Suprapubic skin (tissue), 4 donors: ENCODE measurements at regions not wholly inside any gene's neighbourhood (a gene's known extent, or its start where the extent isn't known, plus 50 kb on each side); places are given as distances from the start of the nearest gene placed in this dataset.

Experiments
- DNase-seq, 2 donors: peaks; one replicate each; pipeline ENCODE4 v3.0.0-alpha.2; 2019; ENCODE audit warnings: low spot score in 2 of 2
- H3K27ac ChIP-seq: fragments of 200-600 bp; sonication (generic); one replicate; pipeline ENCODE4 v1.5.1; 2019
- H3K27me3 ChIP-seq: fragments of 200-600 bp; sonication (generic); one replicate; pipeline ENCODE4 v1.5.1; 2019
- H3K36me3 ChIP-seq: fragments of 200-600 bp; sonication (generic); one replicate; pipeline ENCODE4 v1.5.1; 2019
- H3K4me1 ChIP-seq: fragments of 200-600 bp; sonication (generic); one replicate; pipeline ENCODE4 v1.5.1; 2019
- H3K4me3 ChIP-seq: fragments of 200-600 bp; sonication (generic); one replicate; pipeline ENCODE4 v1.5.1; 2019; ENCODE audit warnings: mild to moderate bottlenecking
- H3K9me3 ChIP-seq: fragments of 200-600 bp; sonication (generic); one replicate; pipeline ENCODE4 v1.5.1; 2019
- EP300 ChIP-seq: sonication (generic); formaldehyde crosslinking; IDR thresholded peaks from one replicate; pipeline ENCODE4 v1.6.1; 2017; ENCODE audit warnings: antibody characterized with exemption
- POLR2A ChIP-seq, 2 donors: fragments of 450-650 bp; IDR thresholded peaks; one replicate each; pipeline ENCODE4 v1.6.1; 2017; ENCODE audit warnings: antibody characterized with exemption in 2 of 2, mild to moderate bottlenecking in 2 of 2, moderate library complexity in 2 of 2
- POLR2AphosphoS5 ChIP-seq, 3 donors: sonication (generic); formaldehyde crosslinking; IDR thresholded peaks; one replicate each; pipeline ENCODE4 v1.6.1; 2017; ENCODE audit warnings: antibody characterized with exemption in 3 of 3
- WGBS: methylation state at CpG from one replicate; pipeline ENCODE4 v1.1.5; 2018; 5-methylcytosine and 5-hydroxymethylcytosine counted together
- TF ChIP-seq, protein P1 (sequence below), 2 donors: fragments of 200-600 bp in 1 of 2; fragments of 450-650 bp in 1 of 2; sonication (generic) in 1 of 2; IDR thresholded peaks; one replicate each; pipeline ENCODE4 v1.5.1; 2016 to 2019; ENCODE audit warnings: antibody characterized with exemption in 2 of 2, mild to moderate bottlenecking in 1 of 2, moderate library complexity in 1 of 2

DNA sequence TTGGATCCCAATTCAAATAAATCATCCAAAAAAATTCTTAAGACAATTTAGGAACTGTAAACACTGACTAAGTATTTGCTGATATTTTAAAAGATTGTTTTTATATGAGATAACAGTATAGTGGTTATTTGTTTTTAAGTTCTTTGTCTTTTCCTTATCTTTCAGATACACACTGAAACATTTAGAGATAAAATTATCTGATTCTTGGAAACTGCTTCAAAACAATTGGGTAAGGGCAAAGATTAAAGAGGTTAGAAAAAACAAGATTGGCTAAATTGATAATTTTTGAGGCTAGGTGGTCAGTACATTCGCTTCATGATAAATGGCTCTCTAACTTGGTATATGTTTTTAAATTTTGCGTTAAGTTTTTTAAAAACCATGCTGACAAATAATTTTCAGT, 117.3 kb downstream of the PSMG1 start:
- TF ChIP-seq, protein P1, sequence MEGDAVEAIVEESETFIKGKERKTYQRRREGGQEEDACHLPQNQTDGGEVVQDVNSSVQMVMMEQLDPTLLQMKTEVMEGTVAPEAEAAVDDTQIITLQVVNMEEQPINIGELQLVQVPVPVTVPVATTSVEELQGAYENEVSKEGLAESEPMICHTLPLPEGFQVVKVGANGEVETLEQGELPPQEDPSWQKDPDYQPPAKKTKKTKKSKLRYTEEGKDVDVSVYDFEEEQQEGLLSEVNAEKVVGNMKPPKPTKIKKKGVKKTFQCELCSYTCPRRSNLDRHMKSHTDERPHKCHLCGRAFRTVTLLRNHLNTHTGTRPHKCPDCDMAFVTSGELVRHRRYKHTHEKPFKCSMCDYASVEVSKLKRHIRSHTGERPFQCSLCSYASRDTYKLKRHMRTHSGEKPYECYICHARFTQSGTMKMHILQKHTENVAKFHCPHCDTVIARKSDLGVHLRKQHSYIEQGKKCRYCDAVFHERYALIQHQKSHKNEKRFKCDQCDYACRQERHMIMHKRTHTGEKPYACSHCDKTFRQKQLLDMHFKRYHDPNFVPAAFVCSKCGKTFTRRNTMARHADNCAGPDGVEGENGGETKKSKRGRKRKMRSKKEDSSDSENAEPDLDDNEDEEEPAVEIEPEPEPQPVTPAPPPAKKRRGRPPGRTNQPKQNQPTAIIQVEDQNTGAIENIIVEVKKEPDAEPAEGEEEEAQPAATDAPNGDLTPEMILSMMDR (IDR thresholded peaks at IDR 0.05), result no peak
- TF ChIP-seq POLR2A (IDR thresholded peaks at IDR 0.05) (no peak), EP300 (no peak)
- 92% methylated on average over 2 of the region's 2 CpGs for WGBS
- Histone ChIP-seq H3K27me3 (no peaks in the 10 kb centered on the region), H3K4me1 (peaks cover 4% of the 10 kb centered on the region), H3K9me3 (no peaks in the 10 kb centered on the region), H3K27ac (no peak overlapping the region), H3K4me3 (no peak overlapping the region), H3K36me3 (no peaks in the 10 kb centered on the region)
- DNase-seq, result no peak

DNA sequence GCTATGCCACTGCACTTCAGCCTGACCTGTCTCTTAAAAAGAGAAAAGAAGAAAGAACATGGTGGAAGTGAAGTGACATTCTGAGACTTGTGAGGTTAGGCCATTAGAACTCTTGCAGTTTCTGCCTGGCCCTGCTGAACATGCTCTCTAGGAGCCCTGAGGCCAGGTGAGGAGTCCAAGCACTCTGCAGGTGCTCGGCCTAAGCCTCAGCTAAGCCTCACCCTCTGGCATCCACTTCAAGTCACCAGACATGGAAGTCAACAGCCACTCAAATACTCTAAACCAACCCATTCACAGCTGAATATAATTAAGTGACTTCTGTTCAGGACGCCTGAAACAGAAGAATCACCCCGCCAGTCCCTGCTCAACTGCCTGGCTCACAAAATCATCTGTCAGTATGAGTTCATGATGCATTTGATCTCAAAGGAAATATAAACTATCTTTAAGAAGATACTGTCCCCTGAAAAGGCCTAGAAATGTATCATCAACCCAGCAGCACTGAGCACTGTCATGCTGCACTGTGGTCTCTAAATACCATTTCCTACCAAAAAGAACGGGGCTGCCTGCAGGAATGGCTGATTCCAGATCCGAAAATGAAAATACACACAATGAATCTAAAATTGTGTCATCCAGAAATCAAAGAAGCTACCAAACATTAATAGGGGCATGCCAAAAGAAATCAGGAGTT, 118.8 kb downstream of the PSMG1 start:
- peaks cover 4% of the 10 kb centered on the region for H3K4me1 ChIP-seq
- no peak for DNase-seq
- no peaks in the 10 kb centered on the region for H3K9me3 ChIP-seq
- no peak overlapping the region for H3K27ac ChIP-seq
- no peak for TF ChIP-seq EP300
- no peak for TF ChIP-seq POLR2AphosphoS5 (IDR thresholded peaks at IDR 0.05)
- no peak for TF ChIP-seq POLR2A (IDR thresholded peaks at IDR 0.05)
- TF ChIP-seq, protein P1 (IDR thresholded peaks at IDR 0.05), result no peak
- H3K27me3 ChIP-seq, result no peaks in the 10 kb centered on the region
- WGBS, result 99% methylated on average over 5 of the region's 5 CpGs
- H3K4me3 ChIP-seq, result no peak overlapping the region
- H3K36me3 ChIP-seq, result no peaks in the 10 kb centered on the region

DNA sequence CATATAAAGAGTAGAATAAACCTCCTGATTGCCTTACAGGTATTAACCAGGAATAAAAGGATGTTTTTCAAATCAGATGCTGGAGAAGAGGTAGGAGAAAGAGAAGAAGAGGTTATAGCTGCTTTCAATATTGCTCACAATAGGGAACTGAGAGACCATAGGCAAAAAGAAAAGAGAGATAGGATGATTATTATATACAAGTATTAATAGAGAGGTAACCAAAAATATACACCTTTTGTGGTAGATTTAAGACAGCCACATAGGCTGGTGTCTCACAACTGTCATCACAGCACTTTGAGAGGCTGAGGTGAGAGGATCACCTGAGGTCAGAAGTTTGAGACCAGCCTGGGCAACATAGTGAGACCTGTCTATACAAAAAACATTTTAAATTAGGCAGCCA, 119.7 kb downstream of the PSMG1 start:
- no peak for TF ChIP-seq POLR2AphosphoS5 (IDR thresholded peaks at IDR 0.05)
- TF ChIP-seq POLR2A (IDR thresholded peaks at IDR 0.05), result no peak
- TF ChIP-seq EP300, result no peak
- TF ChIP-seq, protein P1 (IDR thresholded peaks at IDR 0.05), result no peak
- Histone ChIP-seq H3K4me1 (peaks cover 4% of the 10 kb centered on the region), H3K36me3 (no peaks in the 10 kb centered on the region), H3K27ac (no peak overlapping the region), H3K27me3 (no peaks in the 10 kb centered on the region), H3K9me3 (no peaks in the 10 kb centered on the region), H3K4me3 (no peak overlapping the region)
- no peak for DNase-seq

DNA sequence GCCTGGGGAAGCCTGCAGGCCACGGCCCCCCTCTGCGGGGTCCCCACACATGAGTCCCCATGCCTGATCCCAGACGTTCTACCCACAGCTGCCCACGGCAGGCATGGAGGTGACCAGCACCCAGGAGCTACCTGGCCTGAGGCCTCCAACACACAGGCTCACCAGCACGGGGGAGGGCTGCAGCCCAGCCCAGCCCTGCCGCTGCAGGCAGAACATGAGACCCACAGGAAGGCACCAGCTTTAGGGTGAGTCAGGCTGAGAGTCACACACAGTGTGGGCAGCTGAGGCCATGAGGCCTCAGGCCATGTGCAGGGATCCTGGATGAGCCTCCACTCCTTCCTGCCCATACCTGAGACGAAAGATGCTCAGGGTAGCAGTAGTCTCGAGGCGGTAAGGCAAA, 121.1 kb downstream of the PSMG1 start:
- H3K9me3 ChIP-seq, result no peaks in the 10 kb centered on the region
- H3K27ac ChIP-seq, result no peak overlapping the region
- WGBS, result 97% methylated on average over 3 of the region's 9 CpGs
- no peaks in the 10 kb centered on the region for H3K27me3 ChIP-seq
- H3K4me3 ChIP-seq, result no peak overlapping the region
- DNase-seq, result no peak
- peaks cover 11% of the 10 kb centered on the region for H3K4me1 ChIP-seq
- TF ChIP-seq POLR2A (IDR thresholded peaks at IDR 0.05), result no peak
- TF ChIP-seq POLR2AphosphoS5 (IDR thresholded peaks at IDR 0.05), result no peak
- no peak for TF ChIP-seq EP300
- TF ChIP-seq, protein P1 (IDR thresholded peaks at IDR 0.05), result no peak
- H3K36me3 ChIP-seq, result no peaks in the 10 kb centered on the region

DNA sequence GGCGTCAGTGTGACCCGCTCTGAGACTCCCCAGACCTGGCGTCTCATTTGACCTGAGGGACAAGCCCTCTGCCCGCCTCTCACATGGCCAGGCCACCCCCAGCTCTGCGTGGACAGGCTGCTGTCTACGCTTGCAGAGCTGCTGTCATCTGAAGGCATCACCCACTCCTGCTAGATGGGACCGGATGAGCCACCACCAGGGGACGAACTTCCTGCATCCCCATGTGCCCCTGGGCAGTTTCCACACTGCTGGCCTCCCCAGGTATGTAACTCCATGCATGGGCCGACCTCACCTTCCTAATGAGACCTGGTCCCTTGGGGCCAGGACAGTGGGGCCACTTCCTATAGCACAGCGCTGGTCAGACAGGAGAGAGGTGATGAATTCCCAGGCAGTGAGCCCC, 121.5 kb downstream of the PSMG1 start:
- Histone ChIP-seq H3K4me3 (no peak overlapping the region), H3K27me3 (no peaks in the 10 kb centered on the region), H3K27ac (no peak overlapping the region), H3K36me3 (no peaks in the 10 kb centered on the region), H3K9me3 (no peaks in the 10 kb centered on the region), H3K4me1 (peaks cover 15% of the 10 kb centered on the region)
- 87% methylated on average over 4 of the region's 10 CpGs for WGBS
- TF ChIP-seq EP300 (no peak), POLR2AphosphoS5 (IDR thresholded peaks at IDR 0.05) (no peak), POLR2A (IDR thresholded peaks at IDR 0.05) (no peak)
- TF ChIP-seq, protein P1 (IDR thresholded peaks at IDR 0.05), result no peak
- DNase-seq, result no peak
